ENCODE measurements at regions not wholly inside any gene's neighbourhood (a gene's known extent, or its start where the extent isn't known, plus 50 kb on each side); places are given as distances from the start of the nearest gene placed in this dataset.

- TF ChIP-seq CTCF (IDR thresholded peaks at IDR 0.05; ENCODE audit: poor library complexity) = no peak
- no peak for TF ChIP-seq EZH2 (IDR thresholded peaks at IDR 0.05; ENCODE audit: borderline replicate concordance)
These were observed 141.3 kb upstream of the EXOC2 start for GRCh38 chr6:834190-834589.

Data from hepatocyte (in vitro differentiated cells).